PC-3 (cell line): ENCODE measurements at regions not wholly inside any gene's neighbourhood (a gene's known extent, or its start where the extent isn't known, plus 50 kb on each side); places are given as distances from the start of the nearest gene placed in this dataset.

Source experiments
- EZH2 ChIP-seq: fragments of 300-600 bp; sonication (generic); IDR thresholded peaks from one replicate; pipeline ENCODE4 v1.6.1; 2017; ENCODE audit warnings: antibody characterized with exemption, mild to moderate bottlenecking, low read length; ENCODE audit not compliant: unreplicated experiment
- EZH2phosphoT487 ChIP-seq: fragments of 300-600 bp; sonication (generic); IDR thresholded peaks from 2 replicates; pipeline ENCODE4 v1.6.1; 2018; ENCODE audit warnings: mild to moderate bottlenecking, antibody characterized with exemption, low read length, borderline replicate concordance
- TF ChIP-seq, protein P1 (sequence below): fragments of 300-600 bp; sonication (generic); conservative IDR thresholded peaks from 2 replicates; pipeline ENCODE4 v1.5.1; 2017; ENCODE audit warnings: antibody characterized with exemption, low read depth, mild to moderate bottlenecking, low read length

- TF ChIP-seq, protein P1, sequence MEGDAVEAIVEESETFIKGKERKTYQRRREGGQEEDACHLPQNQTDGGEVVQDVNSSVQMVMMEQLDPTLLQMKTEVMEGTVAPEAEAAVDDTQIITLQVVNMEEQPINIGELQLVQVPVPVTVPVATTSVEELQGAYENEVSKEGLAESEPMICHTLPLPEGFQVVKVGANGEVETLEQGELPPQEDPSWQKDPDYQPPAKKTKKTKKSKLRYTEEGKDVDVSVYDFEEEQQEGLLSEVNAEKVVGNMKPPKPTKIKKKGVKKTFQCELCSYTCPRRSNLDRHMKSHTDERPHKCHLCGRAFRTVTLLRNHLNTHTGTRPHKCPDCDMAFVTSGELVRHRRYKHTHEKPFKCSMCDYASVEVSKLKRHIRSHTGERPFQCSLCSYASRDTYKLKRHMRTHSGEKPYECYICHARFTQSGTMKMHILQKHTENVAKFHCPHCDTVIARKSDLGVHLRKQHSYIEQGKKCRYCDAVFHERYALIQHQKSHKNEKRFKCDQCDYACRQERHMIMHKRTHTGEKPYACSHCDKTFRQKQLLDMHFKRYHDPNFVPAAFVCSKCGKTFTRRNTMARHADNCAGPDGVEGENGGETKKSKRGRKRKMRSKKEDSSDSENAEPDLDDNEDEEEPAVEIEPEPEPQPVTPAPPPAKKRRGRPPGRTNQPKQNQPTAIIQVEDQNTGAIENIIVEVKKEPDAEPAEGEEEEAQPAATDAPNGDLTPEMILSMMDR = no peak
- TF ChIP-seq EZH2 (no peak), EZH2phosphoT487 (no peak)
Measured at GRCh38 chr4:43619219-43619618, 726.7 kb downstream of the GRXCR1 start.
